ENCODE measurements at regions not wholly inside any gene's neighbourhood (a gene's known extent, or its start where the extent isn't known, plus 50 kb on each side); places are given as distances from the start of the nearest gene placed in this dataset.

- TF ChIP-seq CTCF (IDR thresholded peaks at IDR 0.05; ENCODE audit: insufficient read depth, low read length) (no peak), POLR2AphosphoS5 (IDR thresholded peaks at IDR 0.05; ENCODE audit: low read depth) (no peak), REST (IDR thresholded peaks at IDR 0.05; ENCODE audit: insufficient replicate concordance, low read depth) (no peak)
Measured at GRCh38 chr1:39128959-39129358, 75.5 kb upstream of the MACF1 start.
